ENCODE measurements at regions not wholly inside any gene's neighbourhood (a gene's known extent, or its start where the extent isn't known, plus 50 kb on each side); places are given as distances from the start of the nearest gene placed in this dataset.

GRCh38 chr2:41061356-41061755 is 609.5 kb upstream of the SLC8A1 start:
- no peak for DNase-seq (ENCODE audit: low spot score)

GRCh38 chr2:41062336-41062735 is 610.4 kb upstream of the SLC8A1 start:
- DNase-seq (ENCODE audit: low spot score) = no peak

- DNase-seq (ENCODE audit: low spot score) = no peak
These were observed 614.3 kb upstream of the SLC8A1 start for GRCh38 chr2:41066168-41066567.

GRCh38 chr2:41068740-41069139 is 616.9 kb upstream of the SLC8A1 start:
- no peak for DNase-seq (ENCODE audit: low spot score)

- no peak for DNase-seq (ENCODE audit: low spot score)
These were observed 626.5 kb upstream of the SLC8A1 start for GRCh38 chr2:41078341-41078740.

GRCh38 chr2:41079011-41079410 is 627.1 kb upstream of the SLC8A1 start:
- no peak for DNase-seq (ENCODE audit: low spot score)

- DNase-seq (ENCODE audit: low spot score) = no peak
These were observed 632.4 kb upstream of the SLC8A1 start for GRCh38 chr2:41084321-41084720.

- DNase-seq (ENCODE audit: low spot score) = no peak
These were observed 636.1 kb upstream of the SLC8A1 start for GRCh38 chr2:41087946-41088345.

GRCh38 chr2:41101281-41101680 is 649.4 kb upstream of the SLC8A1 start:
- no peak for DNase-seq (ENCODE audit: low spot score)

- no peak for DNase-seq (ENCODE audit: low spot score)
These were observed 657.9 kb upstream of the SLC8A1 start for GRCh38 chr2:41109744-41110143.

- DNase-seq (ENCODE audit: low spot score) = no peak
These were observed 660.1 kb upstream of the SLC8A1 start for GRCh38 chr2:41111836-41112627.

GRCh38 chr2:41116106-41116797 is 664.4 kb upstream of the SLC8A1 start:
- DNase-seq (ENCODE audit: low spot score) = no peak

GRCh38 chr2:41119489-41119888 is 667.6 kb upstream of the SLC8A1 start:
- no peak for DNase-seq (ENCODE audit: low spot score)

- DNase-seq (ENCODE audit: low spot score) = no peak
These were observed 671.5 kb upstream of the SLC8A1 start for GRCh38 chr2:41123341-41123740.

- no peak for DNase-seq (ENCODE audit: low spot score)
These were observed 675.5 kb upstream of the SLC8A1 start for GRCh38 chr2:41127351-41127750.

- DNase-seq (ENCODE audit: low spot score) = no peak
These were observed 678.1 kb upstream of the SLC8A1 start for GRCh38 chr2:41129988-41130387.

GRCh38 chr2:41137031-41137430 is 685.1 kb upstream of the SLC8A1 start:
- DNase-seq (ENCODE audit: low spot score) = no peak

GRCh38 chr2:41141146-41141791 is 689.4 kb upstream of the SLC8A1 start:
- no peak for DNase-seq (ENCODE audit: low spot score)

- no peak for DNase-seq (ENCODE audit: low spot score)
These were observed 690.6 kb upstream of the SLC8A1 start for GRCh38 chr2:41142478-41142877.

GRCh38 chr2:41145066-41145465 is 693.2 kb upstream of the SLC8A1 start:
- no peak for DNase-seq (ENCODE audit: low spot score)

GRCh38 chr2:41149054-41149453 is 697.2 kb upstream of the SLC8A1 start:
- no peak for DNase-seq (ENCODE audit: low spot score)

GRCh38 chr2:41151746-41152145 is 699.9 kb upstream of the SLC8A1 start:
- DNase-seq (ENCODE audit: low spot score) = no peak

- no peak for DNase-seq (ENCODE audit: low spot score)
These were observed 700.4 kb upstream of the SLC8A1 start for GRCh38 chr2:41152318-41152717.
